Neuronal stem cell (in vitro differentiated cells): ENCODE measurements at regions not wholly inside any gene's neighbourhood (a gene's known extent, or its start where the extent isn't known, plus 50 kb on each side); places are given as distances from the start of the nearest gene placed in this dataset.

ENCODE experiments used
- DNase-seq: peaks from one replicate; pipeline ENCODE4 v3.0.0-alpha.2; 2013; ENCODE audit warnings: low spot score
- H2AFZ ChIP-seq: one replicate; pipeline ENCODE4 v1.6.1; 2013; ENCODE audit warnings: mild to moderate bottlenecking, low read length, inconsistent platforms
- H2AK5ac ChIP-seq: 2 replicates; pipeline ENCODE4 v1.6.1; 2013; ENCODE audit warnings: low read depth, mild to moderate bottlenecking, inconsistent platforms, low read length, moderate library complexity, mixed read lengths
- H2BK120ac ChIP-seq: 2 replicates; pipeline ENCODE4 v1.6.1; 2013; ENCODE audit warnings: low read depth, mild to moderate bottlenecking, inconsistent platforms, low read length, moderate library complexity, mixed read lengths
- H2BK12ac ChIP-seq: one replicate; pipeline ENCODE4 v1.6.1; 2013; ENCODE audit warnings: low read length, inconsistent platforms
- H2BK15ac ChIP-seq: 2 replicates; pipeline ENCODE4 v1.6.1; 2013; ENCODE audit warnings: mild to moderate bottlenecking, low read length, inconsistent platforms, mixed read lengths
- H2BK5ac ChIP-seq: one replicate; pipeline ENCODE4 v1.6.1; 2013; ENCODE audit warnings: inconsistent platforms, mild to moderate bottlenecking, low read length, moderate library complexity
- H3K14ac ChIP-seq: one replicate; pipeline ENCODE4 v1.6.1; 2013; ENCODE audit warnings: low read length, inconsistent platforms
- H3K18ac ChIP-seq: 2 replicates; pipeline ENCODE4 v1.6.1; 2013; ENCODE audit warnings: low read length, inconsistent platforms
- H3K23ac ChIP-seq: 2 replicates; pipeline ENCODE4 v1.6.1; 2013; ENCODE audit warnings: low read depth, mild to moderate bottlenecking, mixed read lengths, low read length, inconsistent platforms; ENCODE audit not compliant: poor library complexity
- H3K27ac ChIP-seq: replicated peaks from 3 replicates; pipeline ENCODE4 v1.5.1; 2013; ENCODE audit warnings: low read length, inconsistent platforms
- H3K27me3 ChIP-seq, 3 experiments: 2 replicates each; pipeline ENCODE4 v1.6.1; 2013; ENCODE audit warnings: low read length in 3 of 3, mild to moderate bottlenecking in 2 of 3, inconsistent platforms in 1 of 3, low read depth in 1 of 3, mixed read lengths in 1 of 3, moderate library complexity in 1 of 3; ENCODE audit not compliant: control insufficient read depth in 3 of 3, insufficient read depth in 3 of 3
- H3K36me3 ChIP-seq, 2 donors: replicated peaks in 1 of 2; 2 replicates each; pipeline ENCODE4 v1.6.1; 2013; ENCODE audit warnings: low read length in 2 of 2; ENCODE audit not compliant: control insufficient read depth in 2 of 2, insufficient read depth in 2 of 2
- H3K4ac ChIP-seq: 2 replicates; pipeline ENCODE4 v1.6.1; 2013; ENCODE audit warnings: inconsistent platforms, mild to moderate bottlenecking, low read length, moderate library complexity
- H3K4me1 ChIP-seq, 2 donors: 1 replicate in 1 of 2; 2 replicates in 1 of 2; pipeline ENCODE4 v1.6.1; 2013; ENCODE audit warnings: low read length in 2 of 2, low read depth in 1 of 2; ENCODE audit not compliant: control insufficient read depth in 2 of 2, insufficient read depth in 1 of 2
- H3K4me2 ChIP-seq: one replicate; pipeline ENCODE4 v1.6.1; 2013; ENCODE audit warnings: mild to moderate bottlenecking, low read length, inconsistent platforms; ENCODE audit not compliant: insufficient read depth, poor library complexity, severe bottlenecking
- H3K4me3 ChIP-seq, 2 donors: 2 replicates each; pipeline ENCODE4 v1.5.1; 2013; ENCODE audit warnings: low read length in 2 of 2, mild to moderate bottlenecking in 2 of 2, inconsistent platforms in 1 of 2, moderate library complexity in 1 of 2
- H3K79me1 ChIP-seq: one replicate; pipeline ENCODE4 v1.6.1; 2013; ENCODE audit warnings: low read depth, mild to moderate bottlenecking, inconsistent platforms, low read length, moderate library complexity
- H3K9ac ChIP-seq: one replicate; pipeline ENCODE4 v1.6.1; 2013; ENCODE audit warnings: mild to moderate bottlenecking, low read depth, low read length, inconsistent platforms; ENCODE audit not compliant: poor library complexity
- H3K9me3 ChIP-seq, 2 donors: replicated peaks in 1 of 2; 2 replicates each; pipeline versions ENCODE3 to v1.6.1; 2013; ENCODE audit warnings: low read length in 2 of 2, mild to moderate bottlenecking in 2 of 2, inconsistent platforms in 1 of 2, low read depth in 1 of 2, mixed read lengths in 1 of 2, moderate library complexity in 1 of 2; ENCODE audit not compliant: control insufficient read depth in 2 of 2, insufficient read depth in 1 of 2
- H4K8ac ChIP-seq: one replicate; pipeline ENCODE4 v1.6.1; 2013; ENCODE audit warnings: low read depth, mild to moderate bottlenecking, inconsistent platforms, low read length, moderate library complexity
- H4K91ac ChIP-seq: one replicate; pipeline ENCODE4 v1.6.1; 2013; ENCODE audit warnings: low read length, low read depth, mild to moderate bottlenecking, inconsistent platforms; ENCODE audit not compliant: poor library complexity
- WGBS, 2 donors: extraction: QIAGEN DNeasy Blood & Tissue Kit; methylation state at CpG; one replicate each; pipeline ENCODE4 v1.1.7; 2013; ENCODE audit warnings: missing lambda C conversion rate in 2 of 2, mixed read lengths in 1 of 2; ENCODE audit not compliant: insufficient read length in 2 of 2, insufficient replicate concordance in 1 of 2; ENCODE audit errors: extremely low coverage in 2 of 2; 5-methylcytosine and 5-hydroxymethylcytosine counted together

- Histone ChIP-seq H2BK15ac (no peak overlapping the region), H3K18ac (no peak overlapping the region), H3K79me1 (no peaks in the 10 kb centered on the region), H3K27me3 (no peaks in the 10 kb centered on the region), H3K4ac (no peak overlapping the region), H3K27ac (no peak overlapping the region), H2BK120ac (no peak overlapping the region), H3K4me1 (no peaks in the 10 kb centered on the region), H3K4me2 (no peak overlapping the region), H4K8ac (no peak overlapping the region), H3K36me3 (no peaks in the 10 kb centered on the region), H2AK5ac (no peak overlapping the region), H4K91ac (no peak overlapping the region), H3K4me3 (no peak overlapping the region), H2BK12ac (no peak overlapping the region), H3K23ac (no peak overlapping the region), H3K9ac (no peak overlapping the region), H2BK5ac (no peak overlapping the region), H2AFZ (no peak overlapping the region), H3K14ac (no peak overlapping the region), H3K9me3 (no peaks in the 10 kb centered on the region)
- no CpG with 5 or more reads among the region's 1 CpG for WGBS, 2 donors
- no peak for DNase-seq
These were observed 1163.7 kb downstream of the SI start for GRCh38 chr3:163914567-163914966.

- Histone ChIP-seq H2BK12ac (no peak overlapping the region), H2BK5ac (no peak overlapping the region), H3K4me3 (no peak overlapping the region), H3K4ac (no peak overlapping the region), H3K18ac (no peak overlapping the region), H3K27ac (no peak overlapping the region), H3K9me3 (no peaks in the 10 kb centered on the region), H3K23ac (no peak overlapping the region), H3K36me3 (no peaks in the 10 kb centered on the region), H4K91ac (no peak overlapping the region), H2AFZ (no peak overlapping the region), H2AK5ac (no peak overlapping the region), H2BK120ac (no peak overlapping the region), H3K14ac (no peak overlapping the region), H2BK15ac (no peak overlapping the region), H3K4me1 (peaks cover 0 to 3% of the 10 kb centered on the region in 2 donors), H3K9ac (no peak overlapping the region), H4K8ac (no peak overlapping the region), H3K79me1 (no peaks in the 10 kb centered on the region), H3K4me2 (no peak overlapping the region), H3K27me3 (peaks cover 0 to 57% (median 0%) of the 10 kb centered on the region in 3 experiments)
- DNase-seq = no peak
- WGBS, 2 donors = no CpG with 5 or more reads among the region's 7 CpGs
These were observed 1186.5 kb downstream of the SI start for GRCh38 chr3:163891771-163892170.

GRCh38 chr3:163890661-163891060, 1187.6 kb downstream of the SI start:
- H4K8ac ChIP-seq = no peak overlapping the region
- no peak overlapping the region for H4K91ac ChIP-seq
- no peak overlapping the region for H3K23ac ChIP-seq
- H3K18ac ChIP-seq = no peak overlapping the region
- no peak overlapping the region for H3K9ac ChIP-seq
- H3K27ac ChIP-seq = no peak overlapping the region
- H3K4me1 ChIP-seq = peaks cover 0 to 3% of the 10 kb centered on the region in 2 donors
- WGBS, 2 donors = no CpG with 5 or more reads among the region's 2 CpGs
- no peak overlapping the region for H3K4me2 ChIP-seq
- DNase-seq = peak; percentile 1
- H3K4ac ChIP-seq = no peak overlapping the region
- no peak overlapping the region for H3K14ac ChIP-seq
- H3K27me3 ChIP-seq = peaks cover 0 to 54% (median 0%) of the 10 kb centered on the region in 3 experiments
- no peak overlapping the region for H2BK12ac ChIP-seq
- no peak overlapping the region for H2BK5ac ChIP-seq
- no peaks in the 10 kb centered on the region for H3K79me1 ChIP-seq
- no peak overlapping the region for H2AFZ ChIP-seq
- no peak overlapping the region for H2BK15ac ChIP-seq
- no peak overlapping the region for H2AK5ac ChIP-seq
- no peaks in the 10 kb centered on the region for H3K36me3 ChIP-seq
- H3K4me3 ChIP-seq = no peak overlapping the region
- no peak overlapping the region for H2BK120ac ChIP-seq
- H3K9me3 ChIP-seq = no peaks in the 10 kb centered on the region

- Histone ChIP-seq H3K18ac (no peak overlapping the region), H3K9ac (no peak overlapping the region), H2BK15ac (no peak overlapping the region), H3K4me1 (no peaks in the 10 kb centered on the region), H4K8ac (no peak overlapping the region), H3K9me3 (no peaks in the 10 kb centered on the region), H3K27me3 (peaks cover 0 to 22% (median 0%) of the 10 kb centered on the region in 3 experiments), H3K14ac (no peak overlapping the region), H3K4me3 (no peak overlapping the region), H2BK5ac (no peak overlapping the region), H2AFZ (no peak overlapping the region), H3K4ac (no peak overlapping the region), H2AK5ac (no peak overlapping the region), H3K4me2 (no peak overlapping the region), H3K27ac (no peak overlapping the region), H3K79me1 (no peaks in the 10 kb centered on the region), H3K36me3 (no peaks in the 10 kb centered on the region), H2BK120ac (no peak overlapping the region), H2BK12ac (no peak overlapping the region), H4K91ac (no peak overlapping the region), H3K23ac (no peak overlapping the region)
- no peak for DNase-seq
- no CpG with 5 or more reads among the region's 4 CpGs for WGBS, 2 donors
These were observed 1199.1 kb downstream of the SI start for GRCh38 chr3:163879172-163879571.
